ENCODE measurements at regions not wholly inside any gene's neighbourhood (a gene's known extent, or its start where the extent isn't known, plus 50 kb on each side); places are given as distances from the start of the nearest gene placed in this dataset.
"Not testable (repeated sequence)": the region's sequence is repeated elsewhere in the genome, so short reads cannot be mapped to it uniquely, and the experiment has no call there.

- no peaks in the 10 kb centered on the region for H3K27me3 ChIP-seq (ENCODE audit: control insufficient read depth, insufficient read depth, low read length, poor library complexity, severe bottlenecking)
Observed at GRCh38 chr3:118806423-118806822, 228.2 kb downstream of the IGSF11 start.

GRCh38 chr3:118807349-118807748 lies 227.3 kb downstream of the IGSF11 start:
- H3K27me3 Mint-ChIP-seq (ENCODE audit: insufficient read depth); H3K27ac Mint-ChIP-seq; H3K9me3 ChIP-seq (ENCODE audit: control insufficient read depth, low read length); DNase-seq; H3K36me3 Mint-ChIP-seq (ENCODE audit: low read depth); H3K4me3 Mint-ChIP-seq; H3K9ac ChIP-seq (ENCODE audit: extremely low read depth, low read length, poor library complexity, severe bottlenecking); H3K27me3 ChIP-seq (ENCODE audit: control insufficient read depth, insufficient read depth, low read length, poor library complexity, severe bottlenecking); H3K27ac ChIP-seq (ENCODE audit: low read depth, low read length): not testable (repeated sequence)
- peaks cover 13% of the 10 kb centered on the region for H3K4me1 ChIP-seq (ENCODE audit: control insufficient read depth, insufficient read depth, low read length)
- 100% methylated on average over 2 of the region's 2 CpGs; no CpG with 5 or more reads in 1 of the 2 experiments for WGBS, 2 experiments (ENCODE audit: insufficient coverage in 1 of 2, insufficient read length in 1 of 2)
- H3K9me3 Mint-ChIP-seq = peaks cover 16% of the 10 kb centered on the region
- peaks cover 23% of the 10 kb centered on the region for H3K4me1 Mint-ChIP-seq
- peak overlapping the region; percentile 85 for H3K4me3 ChIP-seq (ENCODE audit: low read length)
- H3K36me3 ChIP-seq (ENCODE audit: control insufficient read depth, insufficient read depth, low read length) = peaks cover 30% of the 10 kb centered on the region

More at GRCh38 chr3:118806423-118806822, 228.2 kb downstream of the IGSF11 start:
- H3K36me3 Mint-ChIP-seq (ENCODE audit: low read depth) = peaks cover 2% of the 10 kb centered on the region
- TF ChIP-seq CTCF (conservative IDR thresholded peaks at IDR 0.05) = no peak
- Histone ChIP-seq H3K4me3 (ENCODE audit: low read length) (peak overlapping the region; percentile 85), H3K9me3 (ENCODE audit: control insufficient read depth, low read length) (peaks cover 6% of the 10 kb centered on the region), H3K4me1 (ENCODE audit: control insufficient read depth, insufficient read depth, low read length) (peaks cover 9% of the 10 kb centered on the region), H3K27ac (ENCODE audit: low read depth, low read length) (no peak overlapping the region), H3K9ac (ENCODE audit: extremely low read depth, low read length, poor library complexity, severe bottlenecking) (no peak overlapping the region), H3K36me3 (ENCODE audit: control insufficient read depth, insufficient read depth, low read length) (peaks cover 39% of the 10 kb centered on the region)
- no peak overlapping the region for H3K4me3 Mint-ChIP-seq
- H3K27me3 Mint-ChIP-seq (ENCODE audit: insufficient read depth) = no peaks in the 10 kb centered on the region
- peaks cover 23% of the 10 kb centered on the region for H3K4me1 Mint-ChIP-seq
- WGBS, 2 experiments (ENCODE audit: insufficient coverage in 1 of 2, insufficient read length in 1 of 2) = 100% methylated on average over 1 to 3 of the region's 5 CpGs
- peaks cover 16% of the 10 kb centered on the region for H3K9me3 Mint-ChIP-seq
- DNase-seq = no peak
- H3K27ac Mint-ChIP-seq = no peak overlapping the region

DNA sequence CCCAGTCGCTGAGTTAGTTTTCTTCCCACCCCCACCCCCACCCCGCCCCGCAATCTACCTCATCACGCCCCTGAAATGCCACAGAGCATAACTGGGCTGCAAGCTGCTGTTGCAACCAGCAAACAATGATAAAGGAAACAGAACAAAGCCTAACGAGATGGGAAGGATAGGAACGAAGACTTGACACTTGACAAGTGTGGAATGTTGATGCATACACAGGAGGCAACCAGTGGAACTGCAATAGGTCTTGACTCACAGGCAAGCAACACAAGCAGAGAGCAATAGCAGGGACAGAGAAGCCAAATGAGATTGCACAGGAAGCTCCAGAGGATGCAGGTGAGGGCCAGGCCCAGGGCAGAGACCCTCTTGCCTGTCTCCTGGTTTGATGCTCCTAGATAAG lies 225.9 kb downstream of the IGSF11 start:
- no peaks in the 10 kb centered on the region for H3K27me3 Mint-ChIP-seq (ENCODE audit: insufficient read depth)
- peak; percentile 68 for DNase-seq
- TF ChIP-seq CTCF (conservative IDR thresholded peaks at IDR 0.05) = peak; percentile 32

More for the DNA sequence above, 225.9 kb downstream of the IGSF11 start:
- Mint-ChIP-seq H3K9me3 (peaks cover 16% of the 10 kb centered on the region), H3K36me3 (ENCODE audit: low read depth) (peaks cover 2% of the 10 kb centered on the region), H3K4me3 (peak overlapping the region; percentile 8), H3K27ac (no peak overlapping the region), H3K4me1 (peaks cover 23% of the 10 kb centered on the region)
- peaks cover 18% of the 10 kb centered on the region for H3K36me3 ChIP-seq (ENCODE audit: control insufficient read depth, insufficient read depth, low read length)
- H3K4me3 ChIP-seq (ENCODE audit: low read length) = peak overlapping the region; percentile 85
- peak overlapping the region; percentile 19 for H3K9ac ChIP-seq (ENCODE audit: extremely low read depth, low read length, poor library complexity, severe bottlenecking)
- 0 to 39% methylated on average over 2 to 6 of the region's 6 CpGs for WGBS, 2 experiments (ENCODE audit: insufficient coverage in 1 of 2, insufficient read length in 1 of 2)
- H3K9me3 ChIP-seq (ENCODE audit: control insufficient read depth, low read length) = peaks cover 6% of the 10 kb centered on the region
- no peaks in the 10 kb centered on the region for H3K27me3 ChIP-seq (ENCODE audit: control insufficient read depth, insufficient read depth, low read length, poor library complexity, severe bottlenecking)
- H3K4me1 ChIP-seq (ENCODE audit: control insufficient read depth, insufficient read depth, low read length) = peaks cover 17% of the 10 kb centered on the region
- no peak overlapping the region for H3K27ac ChIP-seq (ENCODE audit: low read depth, low read length)

Measured in endodermal cell (in vitro differentiated cells).